Renal cortex interstitium (tissue), 11 donors: ENCODE measurements at regions not wholly inside any gene's neighbourhood (a gene's known extent, or its start where the extent isn't known, plus 50 kb on each side); places are given as distances from the start of the nearest gene placed in this dataset.

Experiments
- DNase-seq, 11 donors: peaks; one replicate each; pipeline ENCODE4 v3.0.0-alpha.2; 2013; ENCODE audit warnings: low read depth in 9 of 11, low spot score in 4 of 11; ENCODE audit errors: extremely low read depth in 1 of 11

GRCh38 chr11:115087791-115088190 is 409.5 kb downstream of the NXPE2 start:
- DNase-seq, result no peak

GRCh38 chr11:115092516-115092915 is 411.7 kb downstream of the CADM1 start:
- no peak for DNase-seq

- no peak for DNase-seq
Measured at GRCh38 chr11:115097796-115098408, 406.3 kb downstream of the CADM1 start.

DNA sequence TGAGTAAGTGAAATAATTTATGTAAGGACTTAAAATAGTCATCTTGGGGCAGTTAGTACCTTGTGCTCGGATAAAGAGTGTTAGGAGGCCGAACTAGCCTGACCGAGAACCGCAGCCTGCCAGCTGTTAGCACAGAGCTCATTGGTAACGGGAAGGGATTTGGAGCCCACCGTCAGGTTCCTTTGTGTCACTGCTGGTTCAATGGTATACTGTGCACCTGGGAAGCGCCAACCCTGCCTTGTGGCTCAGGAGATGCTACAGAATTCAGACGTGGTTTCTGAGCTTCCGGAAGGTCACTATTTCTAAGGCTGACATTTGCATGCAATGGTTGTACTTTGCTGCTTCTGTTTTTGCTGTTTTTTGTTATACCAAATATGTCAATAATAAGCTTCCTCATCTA is 403.5 kb downstream of the CADM1 start:
- DNase-seq, result no peak

DNA sequence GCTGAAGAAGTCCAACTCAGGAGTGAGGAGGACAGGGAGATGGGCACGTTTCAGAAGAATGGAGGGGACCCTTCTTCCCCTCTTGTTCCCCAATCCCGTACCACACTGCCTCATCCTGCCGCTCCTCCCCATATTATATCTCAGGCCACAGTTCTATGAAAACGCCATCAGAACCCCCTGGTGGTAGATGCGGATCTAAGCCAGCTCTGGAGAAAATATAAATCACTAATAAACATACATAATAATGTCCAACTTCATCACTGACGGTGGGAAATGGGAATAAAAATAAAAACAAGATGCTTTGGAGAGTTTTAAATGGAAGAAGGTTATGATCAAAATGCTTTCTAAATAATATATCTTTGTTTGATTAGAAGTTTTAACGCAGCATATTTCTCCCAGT is 400.3 kb downstream of the CADM1 start:
- no peak for DNase-seq

DNA sequence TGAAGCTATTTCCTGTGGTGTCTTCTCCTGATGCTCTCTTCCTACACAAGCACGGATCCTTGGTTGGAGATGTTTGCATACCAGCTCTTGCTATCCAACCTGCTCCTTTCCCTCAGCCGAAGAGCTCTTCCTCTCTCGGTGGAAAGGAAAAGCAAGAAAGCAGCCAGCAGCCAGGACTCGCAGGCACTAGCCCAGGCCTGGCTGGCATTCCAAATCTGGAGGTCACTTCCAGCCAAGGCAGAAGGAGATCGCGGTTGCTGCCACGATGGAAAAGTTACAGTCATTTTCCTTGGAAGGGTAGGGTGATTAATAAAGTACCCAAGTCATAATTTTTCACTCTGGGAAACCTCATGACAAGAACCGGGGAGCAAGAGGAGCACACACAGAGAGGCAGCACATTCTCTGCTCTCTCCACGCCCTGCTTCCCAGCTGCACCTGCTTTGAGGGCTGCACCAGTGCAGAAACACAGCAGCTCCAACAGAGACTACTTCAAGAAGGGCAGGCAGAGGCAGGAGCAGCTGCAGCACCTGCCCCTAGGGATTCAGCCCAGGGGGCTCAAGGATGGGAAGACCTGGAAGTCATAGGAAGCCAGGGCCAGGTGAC is 399.3 kb downstream of the CADM1 start:
- no peak for DNase-seq

DNA sequence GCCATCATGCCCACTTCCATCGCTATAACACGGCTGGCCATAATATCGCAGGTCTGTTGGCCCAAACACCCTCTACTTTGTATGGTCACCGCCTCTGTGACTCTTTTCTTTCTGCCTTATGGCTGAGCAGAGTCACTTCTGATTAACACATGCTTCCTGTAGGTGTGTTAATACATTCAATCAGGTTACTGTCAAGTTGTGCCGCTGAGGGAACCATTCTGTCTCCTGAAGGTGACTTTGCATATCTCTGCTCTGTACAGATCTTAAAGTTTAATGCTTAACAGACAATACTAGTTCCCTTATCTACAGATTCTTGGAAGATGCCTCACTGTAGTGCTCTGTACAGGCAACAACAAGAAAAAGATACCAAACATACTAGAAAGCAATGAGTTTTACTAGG is 393.1 kb downstream of the CADM1 start:
- DNase-seq, result no peak

- DNase-seq, result no peak
Measured at GRCh38 chr11:115112754-115113153, 391.5 kb downstream of the CADM1 start.

GRCh38 chr11:115117956-115118493 is 386.2 kb downstream of the CADM1 start:
- no peak for DNase-seq

DNA sequence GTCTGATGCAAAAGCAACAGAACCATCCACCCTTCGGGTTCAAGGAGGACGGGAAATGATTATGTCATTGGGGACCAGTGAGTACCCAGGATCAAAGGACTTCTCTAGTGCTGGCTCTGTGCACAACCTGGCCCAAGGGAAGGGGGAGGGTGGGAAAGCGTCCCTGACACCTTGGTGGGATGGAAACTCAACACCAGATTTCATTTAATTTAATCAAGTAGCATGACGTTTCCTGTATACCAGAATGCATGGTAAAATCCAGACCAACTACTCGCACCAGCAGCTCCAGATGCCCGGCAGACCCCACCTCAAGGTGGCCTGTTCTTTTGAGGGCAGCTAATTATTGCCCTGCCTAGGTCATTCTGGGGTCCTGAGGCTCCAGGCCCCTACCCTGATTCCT is 385.1 kb downstream of the CADM1 start:
- DNase-seq, result no peak
